ENCODE measurements at regions not wholly inside any gene's neighbourhood (a gene's known extent, or its start where the extent isn't known, plus 50 kb on each side); places are given as distances from the start of the nearest gene placed in this dataset.

DNA sequence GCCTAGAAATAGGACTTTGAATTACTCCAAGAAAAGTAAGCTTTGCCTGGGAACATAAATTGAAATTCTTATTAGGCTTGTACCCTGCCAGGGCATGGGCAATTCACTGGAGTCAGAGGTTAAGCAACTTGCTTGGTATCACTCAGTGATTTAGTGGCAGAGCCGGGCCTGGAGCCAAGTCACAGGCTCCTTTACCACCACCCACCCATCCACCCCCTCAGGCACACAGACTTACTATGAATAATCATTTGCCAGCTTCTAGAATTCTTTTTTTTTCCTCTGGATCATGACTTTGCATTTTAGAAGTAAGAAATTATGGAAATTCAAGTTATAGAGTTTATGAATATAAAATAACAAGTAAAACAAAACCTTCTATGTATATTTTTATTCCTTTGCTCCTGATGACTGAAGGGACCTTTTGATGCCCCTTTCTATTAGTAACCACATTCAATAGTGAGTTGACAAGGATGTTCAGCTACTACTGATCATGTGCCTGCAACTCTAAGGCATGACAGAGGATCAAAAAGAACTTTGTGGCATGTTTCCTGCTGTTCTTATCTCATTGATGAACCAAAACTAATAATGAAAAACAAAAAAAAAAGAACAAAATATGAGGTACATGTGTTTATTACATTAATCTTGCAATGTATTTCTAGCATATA, 614.7 kb downstream of the TLR4 start:
- DNase-seq: no peak

DNA sequence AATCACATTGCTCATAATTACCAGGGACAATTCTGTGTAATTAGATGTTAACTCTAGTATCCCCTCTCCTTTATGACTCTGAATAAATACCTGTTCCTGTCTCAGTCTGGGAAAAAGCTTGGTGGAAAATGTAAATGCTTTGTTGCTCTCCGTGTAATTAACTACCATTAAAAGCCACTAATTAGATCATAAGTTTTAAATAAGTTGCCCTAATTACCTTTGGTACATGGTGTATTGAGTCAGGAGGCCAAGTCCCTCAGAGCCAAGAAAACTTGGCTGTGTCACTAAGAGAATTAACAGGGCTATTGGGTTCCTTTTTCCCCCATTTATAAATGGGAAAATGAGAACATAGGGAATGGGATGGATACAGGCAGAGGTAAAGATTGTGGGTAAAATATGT, 617.6 kb downstream of the TLR4 start:
- no peak for DNase-seq

DNA sequence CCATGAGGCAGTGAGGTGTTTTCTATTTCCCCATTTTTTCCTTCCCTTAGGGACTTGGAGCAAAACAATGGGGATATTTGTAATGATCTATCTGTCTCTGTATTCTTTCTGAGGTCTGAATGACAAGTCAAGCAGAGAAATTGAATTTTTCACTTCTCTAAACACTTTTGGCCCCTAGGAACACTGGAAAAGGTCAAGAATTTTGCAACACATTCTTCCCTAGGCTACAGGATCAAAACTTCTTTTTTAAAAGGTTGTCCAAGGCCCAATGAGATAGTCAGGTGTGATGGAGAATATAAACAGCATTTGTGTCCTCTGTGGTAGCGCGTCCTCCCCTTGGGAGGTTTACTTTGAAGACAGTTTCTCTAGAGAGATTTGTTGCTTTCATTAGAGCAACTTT, 620.5 kb downstream of the TLR4 start:
- DNase-seq: no peak

DNA sequence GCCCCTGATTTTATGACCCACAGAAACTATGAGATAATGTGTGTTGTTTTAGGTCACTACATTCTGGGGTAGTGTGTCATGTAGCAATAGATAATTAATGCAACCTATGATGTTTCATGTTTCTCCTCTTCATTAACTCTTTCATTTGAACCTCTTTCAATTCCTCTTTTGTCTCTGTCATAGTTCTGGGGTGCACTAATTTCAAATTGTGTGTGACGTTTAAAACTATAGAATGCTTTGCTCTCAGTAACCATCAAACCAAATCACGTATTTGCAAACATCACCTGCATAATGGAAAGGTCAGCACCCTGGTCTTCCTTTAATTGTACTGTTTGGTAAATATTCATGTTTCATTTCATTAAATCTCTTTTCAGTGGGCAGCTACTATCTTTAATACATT, 621.6 kb downstream of the TLR4 start:
- DNase-seq: no peak

DNA sequence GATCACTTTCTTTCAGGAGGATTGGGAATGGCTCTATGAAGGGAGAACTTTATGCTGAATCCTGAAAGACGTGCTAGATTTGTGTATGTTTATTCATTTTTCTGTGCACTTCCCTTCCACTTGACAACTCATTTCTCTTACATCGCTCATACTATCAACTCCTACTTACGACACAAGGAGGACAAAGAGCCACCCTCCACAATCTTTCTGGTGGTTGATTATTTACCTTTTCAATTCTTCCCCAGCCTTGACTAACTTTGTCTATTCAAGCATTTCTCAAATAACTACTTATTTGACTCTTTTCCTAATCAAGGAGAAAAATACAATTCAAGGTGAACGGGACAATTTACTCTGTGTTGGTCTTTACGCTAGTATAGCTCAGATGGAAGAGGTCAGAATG, 622.1 kb downstream of the TLR4 start:
- no peak for DNase-seq

GRCh38 chr9:118330191-118330986, 626.2 kb downstream of the TLR4 start:
- DNase-seq: no peak

GRCh38 chr9:118331622-118332045, 627.4 kb downstream of the TLR4 start:
- no peak for DNase-seq

GRCh38 chr9:118336250-118336942, 632.2 kb downstream of the TLR4 start:
- DNase-seq: no peak

DNA sequence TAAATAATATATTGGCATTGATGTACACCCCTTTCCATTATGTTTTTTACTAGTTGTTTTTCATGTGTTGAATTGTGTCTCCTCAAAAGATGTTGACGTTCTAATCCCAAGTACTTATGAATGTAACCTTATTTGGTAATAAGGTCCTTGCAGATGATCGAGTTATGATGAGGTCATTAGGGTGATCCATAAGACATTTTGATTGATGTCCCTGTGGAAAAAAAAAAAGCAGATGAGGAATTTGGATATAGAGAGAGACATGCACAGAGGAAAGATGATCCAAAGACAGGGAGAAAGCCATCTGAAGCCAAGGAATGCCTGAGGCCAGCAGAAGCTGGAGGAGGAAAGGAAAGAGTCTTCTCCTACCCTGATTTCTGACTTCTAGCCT, 632.7 kb downstream of the TLR4 start:
- DNase-seq: no peak

GRCh38 chr9:118360036-118360435, 655.8 kb downstream of the TLR4 start:
- DNase-seq: no peak

DNA sequence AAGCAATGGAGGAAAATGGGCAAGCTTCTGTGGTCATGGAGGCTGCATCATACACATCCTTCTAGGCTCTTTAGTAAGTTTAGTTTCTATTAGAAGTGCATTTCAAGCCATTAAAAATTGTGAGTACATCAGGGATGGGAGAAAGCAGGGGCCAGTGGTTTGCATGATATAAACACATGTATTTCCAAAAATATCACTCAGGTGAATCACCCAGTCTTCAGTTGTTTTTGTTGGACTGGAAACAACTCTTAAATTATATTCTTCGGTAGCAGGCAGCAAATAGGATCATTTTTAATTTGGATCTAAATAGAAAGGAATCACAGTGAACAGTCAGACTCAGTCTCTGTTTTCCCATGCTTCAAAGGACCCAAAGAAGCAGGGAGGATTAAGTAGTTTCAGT, 657.9 kb downstream of the TLR4 start:
- DNase-seq: no peak

GRCh38 chr9:118362596-118362995, 658.4 kb downstream of the TLR4 start:
- DNase-seq: no peak

- no peak for DNase-seq
Measured at GRCh38 chr9:118364266-118365106, 660.3 kb downstream of the TLR4 start.

- DNase-seq: no peak
Measured at GRCh38 chr9:118366228-118366627, 662.0 kb downstream of the TLR4 start.

DNA sequence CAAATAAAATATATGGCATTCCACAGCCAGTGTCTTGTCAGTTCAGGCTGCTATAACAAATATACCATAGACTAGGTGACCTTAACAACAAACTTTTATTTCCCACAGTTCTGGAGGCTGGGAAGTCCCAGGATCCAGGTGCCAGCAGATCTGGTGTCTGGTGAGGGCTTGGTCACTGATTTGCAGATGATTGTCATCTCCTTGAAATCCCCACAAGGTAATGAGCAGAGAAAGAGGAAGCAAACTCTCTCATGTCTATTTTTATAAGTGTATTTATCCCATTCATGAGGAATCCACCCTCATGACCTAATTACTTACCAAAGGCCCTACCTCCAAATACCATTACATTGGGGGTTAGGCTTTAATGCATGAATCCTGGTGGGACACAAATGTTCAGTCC, 663.2 kb downstream of the TLR4 start:
- no peak for DNase-seq

- no peak for DNase-seq
Measured at GRCh38 chr9:118384531-118385100, 680.4 kb downstream of the TLR4 start.

DNA sequence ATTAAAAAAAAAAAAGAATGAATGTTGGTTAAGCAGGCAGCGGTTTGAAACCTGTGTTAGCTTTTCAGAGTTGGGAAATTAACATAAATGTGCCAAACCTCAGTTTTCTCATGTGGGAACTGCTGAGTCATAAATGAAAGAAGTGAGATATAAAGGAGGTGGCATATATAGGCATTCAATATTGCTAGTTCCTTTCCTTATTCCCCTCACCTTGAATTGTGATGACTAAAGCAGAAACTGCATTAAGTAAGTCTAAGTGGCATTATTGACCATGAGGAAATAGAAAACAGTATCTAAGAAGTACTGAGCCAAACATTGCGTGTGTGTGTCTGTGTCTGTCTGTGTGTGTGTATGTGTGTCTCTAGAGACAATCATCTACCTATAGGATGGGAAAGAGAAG, 691.2 kb downstream of the TLR4 start:
- no peak for DNase-seq

DNA sequence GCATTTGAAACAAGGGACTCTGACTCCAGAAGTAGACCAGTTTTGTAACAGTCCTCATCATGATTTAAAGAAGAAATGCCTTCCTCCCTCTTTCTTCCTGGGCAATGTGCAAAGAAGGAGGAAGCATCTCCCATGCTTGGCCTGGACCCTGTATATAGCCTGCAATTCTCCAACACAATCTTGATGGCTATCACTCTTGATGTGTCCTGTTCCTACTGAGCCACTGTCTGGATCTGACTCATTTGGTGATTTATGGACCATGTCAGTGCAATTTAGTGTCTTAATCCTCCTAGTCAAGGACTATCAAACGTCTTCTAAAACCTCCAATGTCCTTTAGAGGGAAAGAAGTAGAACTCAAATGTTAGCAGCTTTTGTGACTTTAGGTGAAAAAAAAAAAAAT, 697.3 kb downstream of the TLR4 start:
- no peak for DNase-seq

DNA sequence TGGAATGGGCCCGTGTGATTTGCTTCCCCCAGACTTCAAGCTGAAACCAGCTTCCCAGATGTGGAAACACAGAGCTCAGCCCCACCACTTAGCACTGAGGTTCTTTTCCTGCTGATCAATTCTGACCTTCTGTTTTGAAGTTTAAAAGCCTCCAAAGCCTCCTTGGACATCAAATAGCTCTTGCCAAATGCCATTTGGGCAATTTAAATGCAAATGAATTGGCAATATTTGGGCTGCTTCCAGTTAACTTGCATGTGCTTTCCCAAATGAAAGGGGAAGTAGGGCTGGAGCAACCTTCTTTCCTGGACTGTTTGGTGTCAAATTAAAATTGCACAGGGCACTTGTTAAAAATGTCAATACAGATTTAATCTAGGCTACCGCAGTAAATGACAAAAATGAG, 710.5 kb downstream of the TLR4 start:
- DNase-seq: no peak

DNA sequence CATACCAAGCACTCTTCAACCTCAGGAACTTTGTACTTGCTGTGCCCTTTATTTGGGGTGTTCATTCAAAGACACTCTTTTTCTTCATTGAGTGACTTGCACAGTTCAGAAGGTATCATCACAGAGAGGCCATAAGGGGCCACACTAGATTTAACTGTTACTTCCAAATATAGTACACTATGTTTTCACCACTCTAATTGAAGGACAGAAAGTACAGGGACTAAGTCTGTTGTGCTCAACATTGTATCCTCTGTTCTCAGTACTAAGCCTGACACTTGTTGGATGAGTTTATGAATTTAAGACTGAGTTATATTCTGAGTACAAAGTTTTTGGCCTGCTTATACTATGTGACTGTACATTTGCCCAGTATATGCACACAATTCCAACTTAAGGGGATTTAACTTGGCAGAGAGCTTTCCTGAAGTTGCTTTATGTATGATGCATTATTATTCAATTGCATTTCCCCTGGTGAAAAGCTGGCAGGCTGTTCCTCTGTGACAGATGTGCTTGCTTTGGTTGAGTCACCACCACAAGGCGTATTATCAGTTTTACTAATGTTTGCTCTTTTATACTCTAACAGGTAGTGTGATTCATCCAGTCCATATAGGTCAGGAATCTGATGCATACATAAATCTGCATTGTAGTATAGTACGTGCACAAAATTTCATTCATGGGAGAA, 714.8 kb downstream of the TLR4 start:
- no peak for DNase-seq

GRCh38 chr9:118419676-118420075, 715.5 kb downstream of the TLR4 start:
- DNase-seq: no peak

- no peak for DNase-seq
Measured at GRCh38 chr9:118422508-118422907, 718.3 kb downstream of the TLR4 start.

Measured in left hindlimb (tissue), 1 donor.